Right lung (tissue), 2 donors: ENCODE measurements at regions not wholly inside any gene's neighbourhood (a gene's known extent, or its start where the extent isn't known, plus 50 kb on each side); places are given as distances from the start of the nearest gene placed in this dataset.

Experiments used
- DNase-seq, 2 donors: peaks; one replicate each; pipeline ENCODE4 v3.0.0-alpha.2; 2013

DNA sequence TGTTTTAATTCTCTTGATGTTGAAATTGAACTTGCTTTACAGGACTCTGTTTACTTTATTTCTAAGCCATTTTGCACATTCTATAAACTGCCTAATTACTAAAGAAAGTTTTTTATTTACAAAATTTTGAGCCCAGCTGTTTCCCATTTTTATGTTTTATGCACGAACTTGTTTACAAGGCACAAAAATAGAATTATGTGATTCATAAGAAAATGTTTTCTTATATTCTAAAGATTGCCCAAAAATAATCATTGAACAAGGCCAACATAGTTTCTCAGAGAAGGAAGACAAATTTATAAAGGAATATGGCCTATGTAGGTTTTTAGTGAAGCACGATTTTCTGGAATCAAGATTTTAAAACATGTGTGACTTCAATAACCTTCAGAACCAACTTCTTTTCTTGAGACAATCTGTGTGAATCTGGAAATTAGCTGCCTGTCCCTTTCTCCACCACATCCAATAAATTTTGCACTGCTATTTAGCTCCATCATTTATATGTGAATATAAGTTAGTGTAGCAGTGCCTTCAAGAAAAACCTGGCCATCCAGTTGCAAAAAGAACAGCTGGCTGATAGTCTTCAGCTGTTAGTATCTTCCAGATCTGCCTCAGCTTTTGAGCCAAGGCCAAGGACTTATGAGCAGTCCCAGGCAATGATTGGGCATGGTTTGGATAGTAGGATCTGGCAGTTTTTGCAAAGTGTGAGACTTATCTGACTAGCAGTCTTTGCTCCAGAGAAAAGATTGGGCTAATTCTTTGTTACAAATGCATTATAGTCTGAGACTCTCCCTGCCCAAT, 253.2 kb upstream of the COL3A1 start:
- peak; percentile 77 to 80 for DNase-seq

DNA sequence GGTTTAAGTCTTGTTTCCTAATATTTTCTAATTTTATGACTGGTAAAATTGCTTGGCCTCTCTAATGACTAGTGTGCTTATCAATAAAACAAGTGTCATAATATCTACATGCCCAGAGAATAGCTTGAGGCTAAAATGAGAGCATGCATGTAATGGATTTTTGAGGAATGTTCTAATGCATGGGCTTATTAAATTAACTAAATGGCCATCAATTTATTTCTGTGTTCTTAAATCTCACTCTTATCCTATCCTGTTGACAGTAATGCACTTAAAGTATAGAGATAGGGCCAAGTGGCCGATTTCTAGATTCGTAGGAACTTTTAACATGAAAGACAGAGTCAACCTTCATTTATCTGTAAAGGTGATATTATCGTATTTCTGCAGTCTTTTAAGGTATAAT, 252.4 kb upstream of the COL3A1 start:
- DNase-seq, result no peak

DNA sequence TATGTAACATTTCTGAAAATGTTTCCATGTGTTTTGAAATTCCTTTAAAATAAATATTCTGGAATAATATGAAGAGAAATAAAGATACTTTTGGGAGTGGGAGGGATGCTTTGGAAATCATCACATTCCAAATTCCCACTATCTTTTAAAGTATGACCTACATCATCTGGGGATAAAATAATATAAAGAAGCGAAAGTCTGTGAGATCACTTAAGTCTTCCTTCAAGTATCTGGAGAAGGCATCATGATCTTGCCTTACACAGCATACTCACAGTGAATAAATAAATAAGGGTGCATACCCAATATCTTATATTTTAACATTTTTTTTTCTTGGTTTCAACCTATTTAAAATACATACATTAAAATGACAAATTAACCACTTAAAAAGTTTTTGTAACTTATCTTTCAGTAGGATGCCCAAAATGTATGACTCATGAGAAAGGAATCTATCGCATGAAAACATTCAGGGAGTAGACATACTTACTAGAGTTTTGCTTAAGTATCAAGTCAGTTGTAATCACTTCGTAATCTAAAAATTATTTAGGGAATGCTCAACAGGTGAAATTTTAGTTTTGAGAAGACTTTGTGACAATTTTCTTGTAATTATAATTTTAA, 248.3 kb upstream of the COL3A1 start:
- no peak for DNase-seq

GRCh38 chr2:188726626-188727247, 247.4 kb upstream of the COL3A1 start:
- no peak for DNase-seq

- no peak for DNase-seq
Measured at GRCh38 chr2:188727846-188728245, 246.3 kb upstream of the COL3A1 start.

GRCh38 chr2:188734691-188735090, 239.5 kb upstream of the COL3A1 start:
- DNase-seq, result no peak

DNA sequence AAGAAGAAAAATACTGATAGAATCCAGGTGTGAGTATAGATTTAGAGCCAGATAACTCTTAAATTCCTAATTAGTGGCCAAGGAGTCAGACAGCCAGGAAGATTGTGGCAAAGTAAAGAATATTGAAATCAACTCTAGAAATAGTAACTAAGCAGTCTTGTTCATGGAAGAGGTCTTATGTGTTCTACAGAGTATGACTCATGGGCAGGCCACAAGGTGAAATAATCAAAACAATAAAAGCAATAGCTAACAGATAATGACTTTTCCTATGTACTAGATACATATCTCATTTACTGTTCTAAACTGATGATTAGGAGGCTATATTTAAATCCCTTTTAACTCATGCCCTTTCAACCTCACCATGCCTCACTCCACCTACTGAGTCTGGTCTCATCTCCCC, 227.4 kb upstream of the COL3A1 start:
- no peak for DNase-seq

- DNase-seq, result no peak
Measured at GRCh38 chr2:188751816-188752215, 222.4 kb upstream of the COL3A1 start.

DNA sequence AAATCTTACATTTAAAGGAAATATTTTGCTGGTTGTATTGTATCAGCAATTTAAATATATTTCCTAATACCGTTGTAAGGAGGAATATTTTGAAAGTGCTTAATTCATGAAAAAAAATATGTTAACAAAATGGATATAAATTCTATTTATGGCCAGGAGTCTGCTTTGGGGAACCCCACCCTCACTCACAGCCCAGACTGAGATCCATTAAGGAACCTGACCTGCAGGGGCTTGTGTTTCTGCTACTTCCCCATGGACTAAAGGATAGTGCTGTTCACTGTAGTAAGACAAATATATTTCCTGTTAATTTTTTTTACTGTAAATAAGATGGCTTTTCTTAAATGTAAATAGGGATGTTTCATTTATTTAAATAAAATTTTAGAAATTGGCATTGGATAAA, 221.9 kb upstream of the COL3A1 start:
- DNase-seq, result no peak

DNA sequence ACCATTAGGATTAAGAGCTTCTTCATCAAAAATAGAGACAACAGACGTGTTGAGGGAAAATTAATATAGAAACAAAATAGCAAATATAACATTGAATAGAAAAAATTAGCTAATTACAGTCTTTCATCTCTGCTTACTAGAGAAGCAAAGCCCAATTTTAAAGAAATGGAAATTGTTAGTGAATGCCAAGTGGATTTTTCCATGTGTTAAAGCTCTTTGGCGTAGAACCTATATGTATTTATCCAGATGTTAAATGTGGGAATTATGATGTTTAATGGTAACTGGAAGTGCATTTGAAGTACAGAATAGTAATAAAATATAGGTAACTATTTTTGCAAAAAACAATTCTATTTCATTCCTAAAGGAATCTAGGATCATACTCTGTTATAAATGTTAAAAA, 212.0 kb upstream of the COL3A1 start:
- no peak for DNase-seq

GRCh38 chr2:188765522-188766470, 208.4 kb upstream of the COL3A1 start:
- DNase-seq, result no peak

DNA sequence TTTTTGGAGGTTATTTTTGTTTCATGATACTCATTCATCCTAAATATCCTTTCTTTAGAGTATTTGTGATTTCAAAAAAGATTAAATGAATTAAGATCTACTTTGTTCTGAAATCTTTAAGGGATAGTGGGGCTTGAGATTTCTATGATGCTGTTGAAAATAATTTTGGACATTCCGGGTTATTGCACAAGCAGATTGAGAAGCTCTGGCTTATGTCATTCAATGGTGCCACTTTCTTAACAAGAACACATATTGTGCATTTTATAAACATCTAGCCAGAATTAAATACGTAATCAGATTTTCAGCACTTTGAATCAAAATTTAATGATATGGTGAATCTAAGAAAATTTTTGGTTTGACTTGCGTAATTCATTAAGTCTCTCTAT, 207.7 kb upstream of the COL3A1 start:
- DNase-seq, result no peak

DNA sequence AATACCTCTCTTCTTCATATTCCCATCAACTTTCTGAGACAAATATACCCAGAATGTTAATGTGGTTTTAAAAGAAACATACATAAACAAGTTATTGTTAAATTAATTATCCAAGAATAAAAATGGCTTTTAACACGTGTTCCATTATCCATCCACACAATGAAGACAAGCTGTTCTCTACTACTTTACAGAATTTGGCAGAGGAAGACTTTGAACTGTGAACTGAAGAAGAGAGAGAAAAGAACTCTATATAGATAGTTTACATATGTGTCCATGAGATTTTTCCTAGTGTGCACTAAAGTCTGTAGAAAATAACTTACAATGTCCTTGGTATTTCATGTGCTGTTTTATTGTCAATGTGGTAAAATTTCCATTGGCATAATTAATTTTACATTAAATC, 207.0 kb upstream of the COL3A1 start:
- no peak for DNase-seq

- no peak for DNase-seq
Measured at GRCh38 chr2:188770296-188770695, 203.9 kb upstream of the COL3A1 start.

DNA sequence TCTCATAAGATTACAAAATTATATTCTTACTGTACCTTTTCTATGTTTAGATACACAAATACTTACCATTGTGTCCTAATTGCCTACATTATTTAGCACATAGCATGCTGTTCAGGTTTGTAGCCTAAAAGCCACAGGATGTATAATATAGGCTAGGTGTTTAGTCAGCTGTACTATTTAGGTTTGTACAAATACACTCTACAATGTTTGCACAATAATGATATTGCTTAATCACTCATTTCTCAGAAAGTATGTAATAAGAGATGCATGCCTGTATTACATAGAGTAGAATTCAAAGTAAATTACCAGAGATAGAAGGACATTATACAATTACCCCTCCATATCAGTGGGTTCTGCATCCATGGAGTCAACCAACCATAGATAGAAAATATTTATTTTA, 201.1 kb upstream of the COL3A1 start:
- DNase-seq, result no peak

DNA sequence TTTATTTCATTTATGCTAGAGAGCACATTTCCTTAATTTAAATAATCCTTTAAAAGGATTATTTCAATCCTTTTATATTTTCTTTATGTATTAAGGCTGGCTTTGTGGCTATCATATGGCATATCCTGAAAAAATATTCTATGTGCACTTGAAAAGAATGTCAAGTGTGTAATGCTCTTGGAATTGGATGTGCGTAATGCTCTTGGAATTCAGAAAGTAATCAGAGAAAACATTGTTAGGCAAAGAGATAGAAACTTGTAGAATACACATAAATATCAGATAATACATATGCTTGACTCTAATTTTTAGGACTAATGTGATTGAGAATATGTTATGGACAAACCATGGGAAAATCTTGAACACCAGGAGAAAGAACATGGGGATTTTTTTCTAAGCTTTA, 197.5 kb upstream of the COL3A1 start:
- no peak for DNase-seq

GRCh38 chr2:188784269-188784762, 189.9 kb upstream of the COL3A1 start:
- DNase-seq, result no peak

- DNase-seq, result no peak
Measured at GRCh38 chr2:188785061-188785460, 189.1 kb upstream of the COL3A1 start.

- no peak for DNase-seq
Measured at GRCh38 chr2:188785490-188785889, 188.7 kb upstream of the COL3A1 start.

- DNase-seq, result peak; percentile 12 to 20
Measured at GRCh38 chr2:188786368-188786841, 187.8 kb upstream of the COL3A1 start.

DNA sequence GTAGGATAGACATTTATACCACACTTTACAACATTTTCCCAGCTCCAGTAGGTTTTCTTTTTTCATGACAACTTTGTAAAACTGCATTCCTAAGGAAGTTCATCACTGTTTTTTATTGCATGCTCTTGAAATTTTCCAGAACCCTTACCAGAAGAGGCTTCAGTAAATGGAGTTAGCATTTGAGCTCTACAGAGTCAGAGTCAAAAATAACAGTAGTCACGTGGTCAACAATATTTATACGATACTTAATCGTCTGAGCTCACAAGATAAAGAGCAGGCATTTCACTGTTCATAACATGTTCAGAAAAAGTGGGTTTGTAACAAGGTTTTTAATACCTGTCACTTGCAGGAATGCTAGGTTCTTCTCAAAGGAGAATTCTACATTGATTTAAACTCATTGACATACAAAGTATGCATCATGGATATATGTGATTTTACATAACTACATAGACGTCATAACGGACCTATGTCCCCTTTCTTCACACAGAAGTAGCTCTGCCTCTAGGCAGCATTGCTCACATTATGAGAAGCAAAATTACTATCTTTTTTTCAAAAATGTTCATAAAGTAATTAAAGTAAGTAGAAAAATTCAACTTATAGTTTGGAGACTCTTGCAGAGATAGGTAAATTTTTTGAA, 187.0 kb upstream of the COL3A1 start:
- peak; percentile 9 to 13 for DNase-seq
